PC-9 (cell line): ENCODE measurements at regions not wholly inside any gene's neighbourhood (a gene's known extent, or its start where the extent isn't known, plus 50 kb on each side); places are given as distances from the start of the nearest gene placed in this dataset.

Source experiments
- BruUV-seq: library from RNA; stranded (reverse); fragments of 400-500 nt; replicated peaks from 2 replicates; lab custom pipeline; 2021; lab: Mats Ljungman, UMichigan
- CTCF ChIA-PET: fragments of 300-600 bp; sonication (Branson Sonifier 250); formaldehyde crosslinking; loops from one replicate; lab custom pipeline; 2022; ENCODE audit warnings: antibody characterized with exemption; lab: Charles Lee
- POLR2A ChIA-PET: fragments of 300-600 bp; sonication (Branson Sonifier 250); formaldehyde crosslinking; loops from one replicate; lab custom pipeline; 2022; ENCODE audit warnings: antibody characterized with exemption; ENCODE audit not compliant: unreplicated experiment; lab: Charles Lee
- DNase-seq, 2 experiments: peaks; one replicate each; pipeline versions ENCODE4 v3.0.0 to v3.0.0-alpha.2; 2015 to 2022; ENCODE audit warnings: mixed read lengths in 1 of 2
- H2AFZ ChIP-seq: fragments of 200-600 bp; sonication (generic); 2 replicates; pipeline ENCODE4 v1.8.1; 2017; ENCODE audit warnings: antibody characterized with exemption
- H3F3A ChIP-seq: fragments of 200-600 bp; sonication (generic); 2 replicates; pipeline ENCODE4 v1.8.1; 2017; ENCODE audit warnings: antibody characterized with exemption, mild to moderate bottlenecking, low read depth; ENCODE audit not compliant: insufficient read depth
- H3K27ac ChIP-seq: fragments of 200-600 bp; sonication (generic); 2 replicates; pipeline ENCODE4 v1.6.1; 2016; ENCODE audit warnings: mixed run types
- H3K27me3 ChIP-seq: fragments of 200-600 bp; sonication (generic); 2 replicates; pipeline ENCODE4 v1.6.1; 2016; ENCODE audit warnings: low read depth, mixed run types; ENCODE audit not compliant: insufficient read depth
- H3K36me3 ChIP-seq: fragments of 200-600 bp; sonication (generic); 2 replicates; pipeline ENCODE4 v1.6.1; 2016; ENCODE audit warnings: low read depth, mixed run types
- H3K4me1 ChIP-seq: fragments of 200-600 bp; sonication (generic); replicated peaks from 2 replicates; pipeline ENCODE4 v1.6.1; 2016; ENCODE audit warnings: mixed run types; ENCODE audit not compliant: insufficient read depth
- H3K4me2 ChIP-seq: fragments of 200-600 bp; sonication (generic); 2 replicates; pipeline ENCODE4 v1.6.1; 2017; ENCODE audit warnings: mixed run types
- H3K4me3 ChIP-seq: fragments of 200-600 bp; sonication (generic); 2 replicates; pipeline ENCODE4 v1.6.1; 2016; ENCODE audit warnings: mixed run types
- H3K79me2 ChIP-seq: fragments of 200-600 bp; sonication (generic); 2 replicates; pipeline ENCODE4 v1.6.1; 2017; ENCODE audit warnings: low read depth, mixed run types
- H3K9me2 ChIP-seq: fragments of 200-600 bp; sonication (generic); 2 replicates; pipeline ENCODE4 v1.8.1; 2017; ENCODE audit warnings: mild to moderate bottlenecking; ENCODE audit not compliant: insufficient read depth
- H3K9me3 ChIP-seq: fragments of 200-600 bp; sonication (generic); 2 replicates; pipeline ENCODE4 v1.8.1; 2016; ENCODE audit warnings: low read depth; ENCODE audit not compliant: insufficient read depth
- H4K20me1 ChIP-seq: fragments of 200-600 bp; sonication (generic); 2 replicates; pipeline ENCODE4 v1.8.1; 2017; ENCODE audit not compliant: insufficient read depth
- CTCF ChIP-seq: fragments of 200-600 bp; sonication (generic); conservative IDR thresholded peaks from 2 replicates; pipeline ENCODE4 v1.6.1; 2017; ENCODE audit warnings: mixed run types, antibody characterized with exemption, mild to moderate bottlenecking, moderate library complexity
- EZH2 ChIP-seq: fragments of 200-600 bp; sonication (generic); IDR thresholded peaks from 2 replicates; pipeline ENCODE4 v1.8.0; 2017; ENCODE audit warnings: antibody characterized with exemption, low read depth
- intact Hi-C: fragments of 100-400 bp; cut with micrococcal nuclease; formaldehyde crosslinking; loops from one replicate; pipeline ENCODE4 v1.10.0; 2022; ENCODE audit not compliant: unreplicated experiment

GRCh38 chr17:65356536-65356935, 204.9 kb downstream of the AXIN2 start:
- no peaks in the 10 kb centered on the region for H3K79me2 ChIP-seq
- H4K20me1 ChIP-seq: no peaks in the 10 kb centered on the region
- ChIA-PET CTCF (interaction anchor here (0.6 kb wide), 1 partner anchor 11 kb away, joined by 6 read pairs; no protein-coding TSS in a partner anchor), POLR2A (no interaction called here)
- H3K9me2 ChIP-seq: no peaks in the 10 kb centered on the region
- no peaks in the 10 kb centered on the region for H3K27me3 ChIP-seq
- H3K4me3 ChIP-seq: no peak overlapping the region
- H3K4me2 ChIP-seq: no peak overlapping the region
- TF ChIP-seq CTCF (no peak), EZH2 (no peak)
- intact Hi-C loops: no loop called here
- H2AFZ ChIP-seq: no peak overlapping the region
- H3K4me1 ChIP-seq: peaks cover 34% of the 10 kb centered on the region
- no peaks in the 10 kb centered on the region for H3K9me3 ChIP-seq
- no peaks in the 10 kb centered on the region for H3K36me3 ChIP-seq
- DNase-seq: no peak
- peaks cover 12% of the 10 kb centered on the region; the same call in 1 of the 2 replicates for H3F3A ChIP-seq
- no TSS peak for BruUV-seq
- H3K27ac ChIP-seq: no peak overlapping the region

GRCh38 chr17:65355246-65355645, 206.2 kb downstream of the AXIN2 start:
- H3K4me3 ChIP-seq: no peak overlapping the region
- no peak for DNase-seq
- no peak overlapping the region for H2AFZ ChIP-seq
- no peaks in the 10 kb centered on the region for H3K9me3 ChIP-seq
- intact Hi-C loops: no loop called here
- H3K27me3 ChIP-seq: no peaks in the 10 kb centered on the region
- no peaks in the 10 kb centered on the region for H3K36me3 ChIP-seq
- H3K4me2 ChIP-seq: no peak overlapping the region
- H3K9me2 ChIP-seq: no peaks in the 10 kb centered on the region
- no peak overlapping the region for H3K27ac ChIP-seq
- peaks cover 34% of the 10 kb centered on the region for H3K4me1 ChIP-seq
- ChIA-PET CTCF (no interaction called here), POLR2A (no interaction called here)
- H3F3A ChIP-seq: peaks cover 12% of the 10 kb centered on the region; the same call in 1 of the 2 replicates
- no peaks in the 10 kb centered on the region for H3K79me2 ChIP-seq
- TF ChIP-seq EZH2 (no peak), CTCF (no peak)
- no peaks in the 10 kb centered on the region for H4K20me1 ChIP-seq
- BruUV-seq: no TSS peak

GRCh38 chr17:65349916-65350315, 211.5 kb downstream of the AXIN2 start:
- CTCF ChIA-PET: no interaction called here
- intact Hi-C loops: no loop called here

More at GRCh38 chr17:65349916-65350315, 211.5 kb downstream of the AXIN2 start:
- TF ChIP-seq EZH2 (no peak), CTCF (no peak)
- POLR2A ChIA-PET: no interaction called here
- Histone ChIP-seq H3K4me2 (no peak overlapping the region), H3K4me1 (no peaks in the 10 kb centered on the region), H3K27ac (no peak overlapping the region), H3F3A (no peaks in the 10 kb centered on the region), H3K27me3 (no peaks in the 10 kb centered on the region), H3K36me3 (no peaks in the 10 kb centered on the region), H3K9me2 (0 out of 2 replicates have a peak, but pooled peaks cover 3% of the 10 kb centered on the region), H4K20me1 (no peaks in the 10 kb centered on the region), H3K9me3 (no peaks in the 10 kb centered on the region; the same call in 1 of the 2 replicates), H2AFZ (no peak overlapping the region), H3K4me3 (no peak overlapping the region), H3K79me2 (no peaks in the 10 kb centered on the region)
- DNase-seq: no peak
- BruUV-seq: no TSS peak
